ENCODE measurements at regions not wholly inside any gene's neighbourhood (a gene's known extent, or its start where the extent isn't known, plus 50 kb on each side); places are given as distances from the start of the nearest gene placed in this dataset.

- Histone ChIP-seq H2BK120ac (replicated peaks; ENCODE audit: low read depth, low read length) (no peak overlapping the region), H2BK20ac (ENCODE audit: low read length) (no peak overlapping the region), H3K27ac (ENCODE audit: low read depth, low read length) (no peak overlapping the region), H4K91ac (replicated peaks; ENCODE audit: insufficient read length, low read length) (no peak overlapping the region), H3K56ac (replicated peaks; ENCODE audit: insufficient read length, low read depth, low read length) (no peak overlapping the region), H4K5ac (ENCODE audit: insufficient read length, low read depth, low read length) (no peak overlapping the region), H3K14ac (ENCODE audit: insufficient read length) (no peak overlapping the region), H3K23me2 (ENCODE audit: low read depth, low read length) (no peaks in the 10 kb centered on the region), H2BK12ac (ENCODE audit: low read depth, low read length) (no peak overlapping the region), H3K27me3 (replicated peaks in 1 of 4; ENCODE audit: control insufficient read depth in 3 of 4, extremely low read depth in 1 of 4, insufficient read depth in 3 of 4, low read length in 3 of 4) (no peaks in the 10 kb centered on the region), H2BK5ac (ENCODE audit: low read depth, low read length) (no peak overlapping the region), H2AK5ac (ENCODE audit: low read depth, low read length) (no peak overlapping the region), H4K20me1 (replicated peaks in 1 of 2; ENCODE audit: control insufficient read depth in 1 of 2, insufficient read depth in 2 of 2, low read length in 2 of 2) (no peaks in the 10 kb centered on the region), H3K4me1 (replicated peaks in 1 of 4; ENCODE audit: control insufficient read depth in 3 of 4, insufficient read depth in 4 of 4, low read length in 3 of 4) (no peaks in the 10 kb centered on the region), H3K4ac (replicated peaks; ENCODE audit: insufficient read length, low read depth, low read length) (no peak overlapping the region), H3K4me2 (ENCODE audit: insufficient read depth in 1 of 2, low read depth in 2 of 2, low read length in 2 of 2) (no peak overlapping the region), H2AFZ (ENCODE audit: low read length) (no peak overlapping the region; the same call in 1 of the 2 replicates), H3K79me1 (ENCODE audit: low read depth, low read length) (no peaks in the 10 kb centered on the region), H4K8ac (ENCODE audit: extremely low read depth, insufficient read depth, low read length) (no peak overlapping the region), H3K9ac (replicated peaks in 1 of 4; ENCODE audit: extremely low read depth in 1 of 4, low read depth in 3 of 4, low read length in 3 of 4) (no peak overlapping the region), H3K36me3 (ENCODE audit: control insufficient read depth in 2 of 4, insufficient read depth in 4 of 4, low read length in 3 of 4) (no peaks in the 10 kb centered on the region), H3K4me3 (ENCODE audit: extremely low read depth in 1 of 4, insufficient read depth in 2 of 4, low read depth in 3 of 4, low read length in 4 of 4) (no peak overlapping the region), H2BK15ac (ENCODE audit: low read length) (no peak overlapping the region), H3K23ac (ENCODE audit: insufficient read length) (no peak overlapping the region), H3K9me3 (ENCODE audit: insufficient read depth in 2 of 2, low read depth in 1 of 2, low read length in 1 of 2) (no peaks in the 10 kb centered on the region), H3K79me2 (ENCODE audit: control insufficient read depth in 1 of 2, insufficient read depth in 2 of 2, low read length in 2 of 2) (no peaks in the 10 kb centered on the region), H3K18ac (ENCODE audit: extremely low read depth, low read length) (no peak overlapping the region)
- WGBS, 2 experiments (ENCODE audit: extremely low coverage in 1 of 2, insufficient coverage in 1 of 2, insufficient read length in 1 of 2, insufficient replicate concordance in 2 of 2, low coverage in 1 of 2, low lambda C conversion rate in 2 of 2, missing lambda C conversion rate in 1 of 2), result 75% methylated on average over 4 of the region's 4 CpGs; no CpG with 5 or more reads in 1 of the 2 experiments
- POLR2A ChIA-PET (ENCODE audit: partially characterized antibody), result no interaction called here
- CTCF ChIA-PET (ENCODE audit: partially characterized antibody), result interaction anchor here (1.2 to 3.1 kb wide), 2 partner anchors 9 to 16 kb away, joined by 4 to 12 read pairs; no protein-coding TSS in a partner anchor
- DNase-seq (ENCODE audit: low read depth in 1 of 2, low spot score in 2 of 2) (no peak), FAIRE-seq (no peak)
- TF ChIP-seq RBBP5 (IDR thresholded peaks at IDR 0.05; ENCODE audit: borderline replicate concordance, low read depth, low read length) (no peak), CBX8 (IDR thresholded peaks at IDR 0.05; ENCODE audit: borderline replicate concordance, low read depth, low read length) (no peak), RAD21 (IDR thresholded peaks at IDR 0.05 in 1 of 2, conservative IDR thresholded peaks at IDR 0.05 in 1 of 2; ENCODE audit: low read depth in 2 of 2, low read length in 2 of 2) (no peak), SAP30 (IDR thresholded peaks at IDR 0.05; ENCODE audit: insufficient read depth, insufficient replicate concordance, low read length) (no peak), EZH2 (IDR thresholded peaks at IDR 0.05; ENCODE audit: low read depth, low read length, severe bottlenecking) (no peak), TAF7 (optimal IDR thresholded peaks at IDR 0.05; ENCODE audit: borderline replicate concordance, low read depth, low read length) (no peak), KDM1A (IDR thresholded peaks at IDR 0.05; ENCODE audit: borderline replicate concordance, low read length) (no peak), YY1 (IDR thresholded peaks at IDR 0.05; ENCODE audit: low read depth, low read length) (no peak), POLR2A (IDR thresholded peaks at IDR 0.05; ENCODE audit: control extremely low read depth in 1 of 2, low read depth in 2 of 2, low read length in 2 of 2) (no peak), JUN (IDR thresholded peaks at IDR 0.05; ENCODE audit: low read depth, low read length) (no peak)
Measured at GRCh38 chr3:107910713-107911259, 180.0 kb downstream of the CD47 start.
